IPS DF 19.7 (cell line): ENCODE measurements at regions not wholly inside any gene's neighbourhood (a gene's known extent, or its start where the extent isn't known, plus 50 kb on each side); places are given as distances from the start of the nearest gene placed in this dataset.
"Not testable (repeated sequence)": the region's sequence is repeated elsewhere in the genome, so short reads cannot be mapped to it uniquely, and the experiment has no call there.

Experiments used
- DNase-seq: peaks from one replicate; pipeline ENCODE4 v3.0.0-alpha.2; 2013; ENCODE audit warnings: low read depth, low spot score

DNA sequence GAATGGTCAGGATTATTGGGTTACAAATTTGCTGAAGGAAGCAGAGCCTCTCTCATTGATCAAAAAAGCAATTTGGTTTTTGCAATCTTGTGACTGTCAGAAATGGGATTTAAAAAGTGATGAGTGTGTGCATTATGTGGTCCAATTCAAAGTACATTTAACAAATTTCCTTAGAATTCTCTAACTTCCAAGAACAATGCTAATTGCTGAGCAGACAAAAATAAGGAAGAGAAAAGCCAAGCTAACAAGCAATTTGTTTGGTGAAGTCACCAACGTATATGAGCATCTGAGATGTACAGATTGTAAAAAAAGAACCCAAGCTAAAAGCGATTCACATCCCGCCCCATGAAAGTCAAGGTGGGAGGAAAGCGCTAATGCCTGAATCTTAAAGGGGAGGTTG is 1643.9 kb downstream of the CDH8 start:
- DNase-seq, result no peak

DNA sequence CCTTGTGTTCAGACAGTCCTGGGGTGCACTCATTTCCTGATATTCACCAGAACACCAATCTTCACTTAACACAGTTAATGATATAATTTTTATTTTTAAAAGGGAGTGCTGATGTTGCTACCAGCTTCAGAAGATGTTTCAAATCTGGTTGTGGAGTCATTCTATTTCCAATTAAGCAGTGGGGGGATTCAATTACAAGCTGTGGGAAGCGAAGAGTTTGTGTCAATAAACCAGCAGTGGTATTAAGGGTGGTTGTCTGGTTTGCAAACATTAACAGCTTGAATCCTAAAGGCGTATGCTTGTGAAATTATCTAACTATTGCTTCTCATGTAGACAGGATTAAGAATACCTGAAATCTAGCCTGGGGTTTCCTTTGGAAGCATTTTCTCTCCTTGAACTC is 1637.5 kb upstream of the GOT2 start:
- DNase-seq, result no peak

DNA sequence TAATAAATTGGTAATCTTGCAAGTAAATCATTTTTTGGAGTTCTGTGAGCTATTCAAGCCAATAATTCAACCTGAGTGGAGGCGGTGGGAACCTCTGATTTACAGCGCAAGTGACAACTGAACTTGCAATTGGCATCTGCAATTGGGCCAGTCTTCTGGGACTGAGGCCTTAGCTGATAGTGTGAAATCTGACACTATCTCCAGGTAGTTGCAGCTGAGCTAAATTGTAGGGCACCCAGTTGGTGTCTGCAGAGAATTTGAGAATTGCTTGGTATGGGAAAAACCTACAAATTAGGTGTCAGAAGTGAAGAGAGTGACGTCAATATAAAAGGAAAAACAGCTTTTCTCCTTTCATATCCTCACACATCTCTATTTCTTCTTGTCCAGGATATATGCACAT is 1633.6 kb upstream of the GOT2 start:
- no peak for DNase-seq

DNA sequence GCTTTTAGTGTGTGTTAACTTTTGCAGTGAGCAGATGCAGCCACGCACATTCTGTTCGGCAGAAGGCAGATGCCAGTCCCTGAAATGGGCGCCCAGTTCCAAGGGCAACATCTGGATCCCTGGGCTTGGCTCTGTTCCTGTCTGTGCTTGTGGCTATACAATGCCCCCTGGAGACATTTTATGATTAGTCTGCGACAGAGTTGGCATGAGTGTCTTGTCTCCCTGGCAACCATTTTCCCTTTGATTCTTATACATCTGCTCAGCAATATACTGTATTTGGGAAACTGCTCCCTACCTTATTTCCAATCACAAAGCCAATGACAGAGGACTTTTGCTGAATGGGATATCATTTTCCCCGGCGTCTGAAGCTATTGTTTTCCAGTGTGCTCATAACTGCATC is 1629.5 kb upstream of the GOT2 start:
- no peak for DNase-seq

DNA sequence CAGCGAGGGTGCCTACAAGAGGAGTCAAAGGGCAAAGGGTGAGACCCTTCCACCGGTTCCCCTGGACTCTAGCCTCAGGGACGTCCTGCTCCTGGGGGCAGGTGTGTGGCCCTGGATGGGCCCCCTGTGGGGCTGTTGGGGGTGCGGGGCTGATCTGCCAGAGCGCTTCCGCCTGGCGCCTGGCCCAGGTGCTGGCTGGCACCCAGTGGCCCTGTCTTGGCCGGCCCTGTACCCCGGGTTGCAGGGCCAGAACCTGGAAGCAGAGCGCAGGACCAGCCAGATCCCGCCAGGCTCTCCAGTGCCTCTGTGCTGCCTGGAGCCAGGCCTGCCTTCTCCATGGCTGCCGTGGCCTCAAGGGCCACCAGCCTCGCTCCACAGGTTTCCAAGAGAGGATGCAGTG is 1625.8 kb upstream of the GOT2 start:
- DNase-seq, result not testable (repeated sequence)

DNA sequence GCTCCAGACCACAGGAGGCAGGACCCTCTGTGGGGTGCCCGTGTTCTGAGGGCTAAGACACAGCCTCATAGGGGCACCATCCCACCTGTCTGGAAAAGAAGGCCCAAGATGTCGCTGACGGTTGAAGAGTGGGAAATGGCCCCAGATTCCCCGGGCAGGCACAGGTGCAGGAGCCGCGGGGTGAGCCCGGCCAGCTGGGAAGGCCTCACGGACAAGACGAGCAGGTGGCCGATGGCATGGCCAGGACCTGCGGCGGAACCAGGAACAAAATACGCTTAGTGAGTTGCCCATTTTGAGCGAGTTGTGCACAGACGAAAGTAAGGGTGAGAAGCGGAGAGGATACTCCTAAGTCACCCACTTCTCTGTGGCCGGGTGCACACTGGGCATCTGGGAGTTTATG is 1625.3 kb upstream of the GOT2 start:
- DNase-seq, result not testable (repeated sequence)

DNA sequence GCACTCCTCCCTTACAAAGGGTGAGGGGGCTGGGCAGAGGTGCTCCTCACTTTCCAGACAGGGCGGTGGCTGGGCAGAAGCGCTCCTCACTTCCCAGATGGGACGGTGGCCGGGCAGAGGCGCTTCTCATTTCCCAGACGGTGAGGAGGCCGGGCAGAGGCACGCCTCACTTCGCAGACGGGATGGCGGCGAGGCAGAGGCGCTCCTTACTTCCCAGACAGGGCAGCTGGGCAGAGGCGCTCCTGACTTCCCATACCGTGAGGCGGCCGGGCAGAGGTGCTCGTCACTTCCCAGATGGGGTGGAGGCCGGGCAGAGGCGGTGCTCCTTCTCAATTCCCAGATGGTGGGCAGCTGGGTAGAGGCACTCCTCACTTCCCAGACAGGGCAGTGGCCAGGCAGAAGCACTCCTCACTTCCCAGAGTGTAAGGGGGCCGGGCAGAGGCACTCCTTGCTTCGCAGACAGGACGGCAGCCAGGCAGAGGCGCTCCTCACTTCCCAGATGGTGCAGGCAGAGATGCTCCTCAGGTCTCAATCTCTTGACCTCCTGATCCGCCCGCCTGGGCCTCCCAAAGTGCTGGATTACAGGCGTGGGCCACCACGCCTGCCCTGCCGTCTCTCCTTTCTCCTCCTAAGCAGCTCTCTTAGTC is 1623.9 kb upstream of the GOT2 start:
- not testable (repeated sequence) for DNase-seq

DNA sequence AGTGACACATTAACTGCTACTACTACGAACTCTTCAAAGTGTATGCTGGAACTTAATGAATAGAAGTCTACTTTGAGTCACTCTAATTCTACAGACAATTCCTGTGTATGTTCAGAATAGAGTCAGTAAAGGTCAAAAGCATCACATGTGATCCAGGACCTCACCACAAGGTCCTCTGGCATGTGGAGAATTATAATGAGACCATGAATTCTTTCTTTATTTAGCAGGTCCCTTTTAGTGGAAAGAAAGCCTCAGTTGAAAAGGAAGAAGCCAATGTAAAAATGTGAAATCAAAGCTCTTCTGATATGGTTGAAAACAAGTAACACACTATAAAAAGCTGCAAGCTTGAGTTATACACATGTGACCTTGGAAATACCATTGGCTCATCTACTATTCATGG is 1612.1 kb upstream of the GOT2 start:
- no peak for DNase-seq

DNA sequence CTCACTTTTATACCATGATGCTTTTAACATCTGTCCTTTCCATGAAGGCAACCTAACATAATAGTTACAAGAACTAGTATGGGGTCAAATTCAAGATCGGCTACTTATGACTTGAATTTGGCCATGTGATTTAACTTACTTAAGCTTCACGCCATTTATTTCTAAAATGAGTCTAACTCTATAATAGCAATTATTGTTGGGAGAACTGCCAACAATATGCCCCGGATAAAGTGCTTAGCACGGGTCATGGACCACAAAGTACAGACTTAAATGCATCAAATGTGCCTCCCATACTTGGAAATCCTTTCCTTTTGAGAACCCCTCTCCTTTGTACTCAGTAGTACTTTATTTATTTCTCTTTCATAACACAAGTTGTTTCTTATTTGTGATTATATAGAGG is 1603.6 kb upstream of the GOT2 start:
- no peak for DNase-seq

DNA sequence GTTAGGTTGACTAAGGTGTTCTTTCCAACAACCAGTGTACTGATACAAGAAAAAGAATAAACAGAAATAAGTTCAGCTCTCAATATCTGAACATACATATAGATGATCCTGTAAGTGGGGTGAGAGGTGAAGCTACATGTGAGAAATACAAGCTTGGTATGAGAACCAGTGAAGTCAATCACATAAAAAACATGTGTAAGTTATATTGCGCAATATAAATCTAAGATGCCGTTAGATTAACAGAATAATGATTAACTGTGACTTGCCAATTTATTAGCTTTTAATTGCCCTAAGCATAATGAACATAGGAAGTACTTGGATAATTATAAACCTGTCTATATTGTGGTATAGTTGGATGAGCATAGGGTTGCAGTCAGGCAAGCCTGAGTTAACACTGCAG is 1597.1 kb upstream of the GOT2 start:
- no peak for DNase-seq

DNA sequence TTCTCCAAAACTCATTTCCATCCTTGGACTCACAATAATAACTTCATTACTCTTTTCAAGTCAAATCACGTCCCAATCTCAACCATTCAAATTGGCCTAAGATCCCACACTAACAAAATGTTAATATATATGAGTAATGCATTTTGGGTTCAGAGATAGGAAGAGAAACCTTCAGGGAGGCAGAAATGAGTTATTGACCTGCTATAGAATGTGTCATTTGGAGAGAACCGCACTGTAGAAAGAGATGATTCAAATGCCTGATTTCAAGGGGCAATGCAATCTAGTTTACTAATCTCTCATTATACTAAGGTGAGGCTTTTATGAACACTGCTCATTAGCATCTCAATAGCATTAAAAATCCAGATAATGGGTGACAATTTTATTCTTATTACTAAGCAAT is 1595.0 kb upstream of the GOT2 start:
- DNase-seq, result no peak

DNA sequence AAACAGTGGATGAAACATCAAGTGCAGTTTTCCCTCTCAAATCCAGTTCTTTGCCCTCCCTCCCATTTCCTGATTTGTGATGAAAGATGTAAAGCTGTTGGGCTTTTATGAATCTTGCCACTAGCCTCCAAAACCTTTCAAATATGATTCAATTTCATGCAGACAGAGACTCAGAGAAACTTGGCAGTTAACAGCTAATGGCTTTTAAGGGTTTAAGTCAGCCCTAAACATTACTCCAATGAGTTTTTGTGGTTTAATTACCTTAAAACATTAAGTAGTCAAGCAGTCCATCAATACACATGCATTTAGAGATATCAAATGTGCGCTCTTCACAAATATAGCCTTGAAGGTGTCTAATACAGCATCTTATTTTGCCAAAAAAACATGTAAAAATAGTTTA is 1594.0 kb upstream of the GOT2 start:
- no peak for DNase-seq

DNA sequence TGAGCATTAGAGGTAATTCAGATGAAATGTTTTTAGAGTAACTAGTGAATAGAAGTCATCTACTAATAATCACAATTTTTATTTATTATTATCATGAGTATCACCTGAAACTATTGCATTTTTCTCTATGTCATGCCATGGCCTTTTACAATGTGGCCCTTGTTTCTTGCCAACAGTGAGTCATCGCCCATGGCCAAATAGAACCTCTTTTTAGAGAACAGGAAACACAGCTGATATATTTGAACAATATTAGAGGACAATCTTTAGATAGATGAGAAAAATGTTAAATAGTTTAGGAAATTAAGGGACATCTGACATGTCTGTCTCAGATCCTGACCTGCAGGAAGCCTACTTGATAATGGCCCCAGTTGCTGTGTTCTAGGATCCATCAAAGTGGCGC is 1584.4 kb upstream of the GOT2 start:
- no peak for DNase-seq

DNA sequence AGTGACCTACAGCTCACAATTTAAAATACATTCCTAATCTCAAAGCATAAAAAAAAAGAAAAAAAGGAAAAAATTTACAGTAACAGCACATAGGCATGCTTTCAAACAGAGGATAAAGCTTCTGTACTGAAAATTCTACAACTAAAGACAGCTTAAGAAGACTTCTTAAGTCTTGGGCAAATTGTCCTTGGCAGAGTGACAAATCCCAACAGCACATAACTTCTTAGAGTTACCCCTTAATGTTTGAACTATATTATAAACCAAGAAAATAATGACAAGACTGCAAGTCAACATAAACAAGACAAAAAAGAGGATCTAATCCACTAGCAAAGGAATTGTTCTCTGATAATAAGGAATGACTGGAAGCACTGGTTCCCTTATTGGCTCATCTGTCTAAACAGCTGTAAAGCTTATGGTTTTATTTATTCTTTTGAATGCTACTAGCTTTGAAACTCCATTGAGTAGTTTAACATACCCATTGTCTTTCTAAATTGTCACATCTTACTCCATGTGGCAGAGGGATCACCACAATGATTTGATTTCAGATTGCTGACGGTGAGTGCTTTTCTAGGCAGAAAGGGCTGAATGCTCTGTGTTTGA is 1576.8 kb upstream of the GOT2 start:
- DNase-seq, result no peak

DNA sequence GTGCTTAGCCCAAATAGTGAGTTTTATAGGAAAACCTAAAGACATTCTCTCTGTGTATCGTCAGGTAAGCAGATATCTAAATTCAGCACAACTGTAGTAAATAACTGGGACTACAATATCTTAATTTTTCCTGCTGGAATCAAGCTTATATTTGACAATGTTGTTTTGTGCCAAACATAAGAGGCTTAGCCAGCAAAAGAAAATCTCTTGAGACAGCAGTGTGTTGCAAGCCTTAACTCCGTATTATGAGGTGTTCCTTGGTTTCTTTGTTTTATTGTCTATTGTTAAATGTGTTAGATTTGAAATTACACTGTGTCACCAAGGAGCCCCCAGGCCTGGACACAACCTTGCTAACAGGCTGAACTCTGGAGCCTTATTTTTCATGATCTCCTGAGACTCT is 1570.6 kb upstream of the GOT2 start:
- no peak for DNase-seq

DNA sequence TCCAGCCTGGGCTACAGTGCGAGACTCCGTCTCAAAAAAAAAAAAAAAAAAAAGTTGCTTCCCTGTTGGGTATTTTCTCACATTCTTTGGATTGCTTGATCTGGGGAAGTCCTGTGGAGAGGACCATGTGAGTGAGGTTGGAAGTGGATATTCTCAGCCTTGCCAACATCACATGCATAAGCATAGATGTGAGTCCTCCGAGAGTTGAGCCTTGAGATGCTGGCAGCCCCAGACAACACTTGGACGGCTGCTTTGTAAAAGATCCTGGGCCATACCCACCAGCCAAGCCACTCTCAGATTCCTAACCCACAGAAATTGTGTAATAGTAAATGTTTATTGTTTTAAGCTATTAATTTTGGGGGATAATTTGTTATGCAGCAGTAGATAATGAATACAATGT is 1570.0 kb upstream of the GOT2 start:
- no peak for DNase-seq

DNA sequence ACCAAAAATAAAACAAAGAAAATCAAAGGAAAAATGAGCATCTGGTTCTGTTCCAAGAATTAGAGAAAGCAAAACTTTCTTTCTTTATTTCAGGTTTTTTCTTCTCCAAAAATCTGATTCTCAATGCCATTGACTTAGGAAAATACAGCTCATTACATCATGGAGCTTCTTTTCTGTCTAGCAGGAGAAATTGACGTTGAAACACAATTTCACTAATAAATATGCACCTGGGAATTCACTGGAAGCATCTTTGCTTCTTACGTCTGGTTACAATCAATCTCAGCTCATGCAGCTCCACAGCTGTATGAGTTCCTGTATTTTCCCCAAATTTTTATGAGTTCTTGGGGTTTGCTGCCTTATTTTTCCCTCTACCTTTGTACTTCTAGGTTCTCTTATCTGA is 1568.6 kb upstream of the GOT2 start:
- DNase-seq, result no peak

DNA sequence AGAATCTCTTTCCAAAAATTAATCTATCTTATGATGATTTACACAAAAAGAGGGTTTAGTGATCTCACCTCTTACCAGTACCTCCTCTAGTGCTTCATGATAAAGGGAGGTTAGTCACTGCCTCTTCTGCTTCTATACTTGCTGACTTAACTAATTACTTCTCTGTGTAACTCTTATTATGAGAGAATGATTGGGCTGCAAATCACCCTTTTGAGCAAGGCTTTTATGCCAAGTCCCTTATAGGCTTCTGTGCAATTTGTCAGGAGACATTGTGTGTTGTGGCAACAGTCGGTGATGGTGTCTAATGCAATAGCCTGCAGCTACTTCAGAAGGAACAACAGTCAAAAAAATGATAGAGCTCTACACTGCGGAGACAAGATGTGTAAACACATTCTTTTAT is 1568.1 kb upstream of the GOT2 start:
- no peak for DNase-seq

DNA sequence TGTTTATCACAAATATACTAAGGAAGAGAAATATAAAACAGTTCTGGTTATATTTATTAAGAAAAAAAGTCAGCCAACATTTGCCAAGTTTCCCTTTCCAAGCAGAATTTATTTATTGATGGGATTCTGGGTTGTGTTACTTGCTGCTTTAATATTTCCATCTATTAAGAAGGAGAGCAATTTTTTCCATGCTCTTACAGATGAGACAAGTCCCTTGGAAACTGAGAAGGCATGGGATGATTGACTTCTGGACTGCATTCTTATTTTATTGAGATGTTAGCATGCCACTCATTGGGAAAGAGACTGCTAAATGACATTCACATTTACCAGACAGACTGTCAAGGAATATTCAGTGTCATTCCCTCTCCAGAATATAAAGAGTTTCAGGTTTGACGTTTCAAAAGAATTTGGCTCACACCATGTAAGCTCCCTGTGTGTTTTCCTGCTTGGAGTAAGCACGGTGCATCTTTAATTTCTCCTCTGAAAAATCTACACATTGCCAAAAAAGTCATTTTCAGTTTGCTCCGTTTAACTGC is 1565.2 kb upstream of the GOT2 start:
- DNase-seq, result no peak

DNA sequence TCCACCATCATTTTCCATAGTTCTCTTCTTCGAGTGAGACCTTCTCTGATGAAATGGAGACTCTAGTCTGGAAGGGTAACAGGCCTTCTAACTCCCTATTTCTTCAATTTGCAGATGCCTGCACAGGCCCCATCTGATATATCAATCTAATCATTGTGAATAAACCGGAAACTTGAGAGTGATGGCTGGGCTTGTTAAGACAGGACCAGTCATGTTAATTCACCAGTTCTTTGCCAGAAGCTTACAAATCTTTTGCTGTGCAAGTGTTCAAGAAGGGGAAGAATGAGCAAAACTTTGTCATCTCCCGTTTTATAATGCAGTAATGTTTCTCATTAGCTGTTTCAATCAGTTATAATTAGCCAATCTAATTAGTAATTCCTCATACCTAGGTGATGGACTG is 1561.3 kb upstream of the GOT2 start:
- DNase-seq, result no peak

DNA sequence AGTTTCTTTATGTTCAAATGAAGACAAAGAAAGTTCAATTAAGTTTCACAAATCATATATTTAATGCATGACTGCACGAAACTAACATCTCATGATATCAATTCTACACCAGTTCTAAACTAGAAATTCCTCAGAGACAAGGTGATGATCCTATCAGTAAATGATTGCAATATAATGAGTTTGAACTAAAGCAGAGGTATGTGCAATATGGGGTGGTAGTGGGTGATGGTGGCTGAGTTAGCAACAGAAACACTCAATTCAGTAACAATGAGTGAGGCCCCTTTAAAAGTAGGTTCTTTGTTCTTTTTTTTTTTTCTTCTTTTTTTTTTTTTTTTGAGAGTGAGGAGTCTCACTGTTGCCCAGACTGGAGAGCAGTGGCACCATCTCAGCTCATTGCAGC is 1551.7 kb upstream of the GOT2 start:
- DNase-seq, result no peak

DNA sequence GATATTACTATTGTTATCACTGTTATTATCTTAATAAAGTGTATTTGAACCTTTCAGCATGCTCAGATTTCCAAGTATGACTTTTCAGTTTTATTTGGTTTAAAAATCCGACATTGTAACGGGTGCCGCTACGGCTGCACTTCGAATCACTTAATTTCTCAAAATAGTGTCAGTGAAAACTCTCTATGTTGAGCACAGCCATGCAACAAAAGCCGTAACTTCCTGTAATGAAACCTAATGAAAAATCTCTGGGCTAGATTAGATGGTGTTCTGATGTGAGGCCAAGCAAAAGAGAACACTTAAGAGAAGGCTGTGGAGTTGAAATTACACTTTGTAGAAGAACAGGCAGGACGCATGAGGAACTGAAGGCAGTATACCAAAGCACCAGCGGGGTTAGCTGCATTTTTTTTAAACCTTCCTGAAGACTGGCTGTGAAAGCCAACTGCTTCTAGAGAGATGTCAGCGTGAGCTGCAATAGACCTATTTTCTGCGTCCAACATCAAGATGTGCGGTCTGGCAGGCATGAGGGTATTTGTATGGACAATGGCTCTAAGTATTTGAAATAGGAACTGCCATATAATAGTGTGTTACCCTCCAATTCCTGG is 1545.0 kb upstream of the GOT2 start:
- no peak for DNase-seq

DNA sequence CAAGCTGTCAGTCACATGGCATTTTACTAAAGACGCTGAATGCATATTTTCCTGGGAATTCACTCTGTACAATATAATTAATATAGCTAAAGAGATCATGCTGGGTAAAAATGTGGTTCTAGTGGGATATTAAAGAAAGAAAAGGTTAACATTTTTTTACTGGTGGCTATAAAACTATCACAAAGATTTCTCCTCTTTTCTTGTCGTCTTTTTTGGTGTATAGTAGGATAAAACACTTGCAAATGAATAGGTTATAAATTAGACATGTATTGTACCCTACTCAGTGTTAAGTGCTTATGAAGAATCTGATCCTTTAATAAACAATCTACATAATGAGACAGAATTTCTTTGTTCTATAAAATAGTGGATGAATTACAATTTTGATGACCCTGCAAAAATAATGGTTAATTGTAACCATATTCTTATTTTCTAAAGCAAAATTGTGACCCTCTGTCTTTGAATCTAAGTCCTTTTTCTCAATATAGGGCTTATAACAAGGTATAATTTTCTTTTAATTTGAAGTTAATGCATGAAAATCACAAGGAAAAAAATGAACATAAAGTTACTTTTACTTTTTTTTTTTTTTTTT is 1540.4 kb upstream of the GOT2 start:
- no peak for DNase-seq
